NCI-H69 (cell line): ENCODE measurements at regions not wholly inside any gene's neighbourhood (a gene's known extent, or its start where the extent isn't known, plus 50 kb on each side); places are given as distances from the start of the nearest gene placed in this dataset.
"Not testable (repeated sequence)": the region's sequence is repeated elsewhere in the genome, so short reads cannot be mapped to it uniquely, and the experiment has no call there.

Source experiments
- DNase-seq: peaks from one replicate; lab custom pipeline; 2025; lab: John Stamatoyannopoulos, UW

- no peak for DNase-seq
Measured at GRCh38 chr2:198304859-198305258, 500.5 kb downstream of the PLCL1 start.

- no peak for DNase-seq
Measured at GRCh38 chr2:198297350-198297749, 493.0 kb downstream of the PLCL1 start.

- DNase-seq, result peak; percentile 69
Measured at GRCh38 chr2:198296665-198297308, 492.4 kb downstream of the PLCL1 start.

DNA sequence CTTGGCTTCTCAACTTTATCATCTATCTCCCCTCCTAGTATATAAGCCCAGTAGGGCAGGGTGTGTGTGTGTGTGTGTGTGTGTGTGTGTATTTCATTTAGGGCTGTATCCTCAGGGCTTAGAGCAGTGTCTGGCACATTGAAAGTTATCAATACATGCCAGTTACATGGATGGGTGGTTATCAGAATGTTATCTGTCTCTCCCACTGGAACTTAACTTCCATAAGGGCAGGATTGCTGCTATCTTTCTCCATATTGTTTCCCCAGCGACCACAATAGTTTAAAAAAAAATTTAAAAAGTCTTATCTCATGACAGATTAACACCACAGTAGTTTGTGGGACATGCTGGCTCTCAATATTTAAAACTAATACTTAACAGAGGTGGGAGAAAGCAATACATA, 488.9 kb downstream of the PLCL1 start:
- DNase-seq, result no peak

DNA sequence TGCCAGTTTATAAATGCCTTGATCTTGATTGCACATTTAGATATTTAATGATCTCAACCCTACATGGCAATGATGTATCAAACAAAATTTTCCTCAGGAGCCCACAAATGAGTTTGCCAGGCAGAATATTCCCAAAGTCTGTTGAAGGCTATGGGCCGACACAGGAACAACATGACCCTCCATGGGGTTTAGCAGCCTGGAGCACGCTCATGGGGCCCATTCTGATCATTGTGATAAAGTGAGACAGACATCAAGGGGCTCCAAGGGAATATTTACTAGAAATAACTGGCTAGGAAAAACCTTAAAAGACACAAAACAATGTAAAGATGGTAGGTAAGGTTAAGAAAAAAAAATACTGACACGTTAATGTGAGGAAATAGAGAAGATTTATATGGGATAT, 485.4 kb downstream of the PLCL1 start:
- no peak for DNase-seq

DNA sequence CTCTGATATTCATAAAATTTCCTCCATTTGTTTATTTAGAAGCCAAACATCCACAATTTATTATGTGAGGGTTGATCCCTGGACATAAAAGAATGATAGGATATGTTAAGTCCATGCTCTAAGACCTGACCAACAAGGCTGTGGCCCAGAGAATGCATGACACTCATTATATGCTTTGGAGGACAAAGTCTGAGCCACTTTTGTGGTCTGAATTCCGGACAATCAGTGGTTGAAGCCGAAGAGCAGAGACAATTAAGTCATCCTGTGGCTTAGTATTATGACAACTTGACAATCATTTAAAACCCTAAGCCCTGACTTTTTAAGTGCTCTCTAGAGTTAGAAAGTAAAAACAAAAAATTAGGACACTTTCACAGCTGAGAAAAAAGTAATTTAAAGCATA, 483.3 kb downstream of the PLCL1 start:
- DNase-seq, result no peak

DNA sequence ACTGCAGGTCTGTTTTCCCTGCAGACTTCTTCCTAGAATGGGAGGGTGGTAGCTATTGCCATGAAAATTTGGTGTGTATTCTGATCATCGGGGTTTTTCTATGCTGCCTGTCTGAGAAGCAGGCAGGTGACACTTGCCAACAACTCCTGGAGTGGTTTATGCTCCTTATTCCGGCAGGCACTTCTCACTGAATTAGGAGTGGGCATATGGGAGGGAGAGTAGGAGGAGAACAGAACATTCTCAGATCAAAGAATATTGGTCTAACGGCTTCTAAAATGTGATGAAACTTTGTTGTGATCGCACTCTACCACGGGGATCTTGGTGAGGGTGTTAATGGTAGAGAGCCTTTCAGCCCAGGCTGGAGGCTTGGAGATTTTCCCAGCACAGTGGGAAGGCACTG, 480.8 kb downstream of the PLCL1 start:
- DNase-seq, result no peak

DNA sequence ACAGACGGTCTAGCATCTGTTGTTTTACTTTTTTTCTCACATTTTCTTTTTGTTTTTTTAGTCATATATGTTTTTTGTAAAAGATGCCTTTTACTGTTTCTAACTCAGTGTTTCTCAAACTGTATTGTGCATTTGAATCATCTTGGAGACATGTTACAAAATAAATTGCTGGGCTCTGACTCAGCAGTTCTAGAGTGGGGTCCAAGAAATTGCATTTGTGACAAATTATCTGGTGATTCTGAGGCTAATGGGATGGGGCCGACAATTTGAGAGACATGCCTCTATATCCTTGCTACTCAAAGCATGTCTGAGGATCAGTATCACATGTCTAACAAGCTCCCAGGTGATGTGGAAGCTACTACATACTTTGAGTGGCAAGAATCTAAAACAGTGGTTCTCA, 478.8 kb downstream of the PLCL1 start:
- no peak for DNase-seq

DNA sequence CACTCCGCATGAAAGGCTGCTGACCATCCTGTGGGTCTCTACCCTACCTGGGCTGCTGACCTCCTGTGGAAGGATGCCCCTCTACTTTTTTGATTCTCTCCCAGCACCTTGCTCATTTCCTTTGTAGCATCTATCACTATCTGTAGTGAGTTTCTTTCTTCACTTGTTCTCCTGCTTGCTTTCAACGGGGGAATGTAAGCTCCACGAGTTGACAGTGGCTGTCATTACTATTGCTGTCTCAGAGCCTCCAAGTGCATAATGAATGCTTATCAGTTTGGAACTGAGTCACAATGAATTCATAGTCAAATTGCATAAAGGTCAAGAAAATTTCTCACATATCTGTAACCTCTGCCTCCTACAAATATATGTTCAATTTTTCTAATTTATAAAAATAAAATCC, 477.7 kb downstream of the PLCL1 start:
- no peak for DNase-seq

GRCh38 chr2:198280145-198280544, 475.8 kb downstream of the PLCL1 start:
- no peak for DNase-seq

DNA sequence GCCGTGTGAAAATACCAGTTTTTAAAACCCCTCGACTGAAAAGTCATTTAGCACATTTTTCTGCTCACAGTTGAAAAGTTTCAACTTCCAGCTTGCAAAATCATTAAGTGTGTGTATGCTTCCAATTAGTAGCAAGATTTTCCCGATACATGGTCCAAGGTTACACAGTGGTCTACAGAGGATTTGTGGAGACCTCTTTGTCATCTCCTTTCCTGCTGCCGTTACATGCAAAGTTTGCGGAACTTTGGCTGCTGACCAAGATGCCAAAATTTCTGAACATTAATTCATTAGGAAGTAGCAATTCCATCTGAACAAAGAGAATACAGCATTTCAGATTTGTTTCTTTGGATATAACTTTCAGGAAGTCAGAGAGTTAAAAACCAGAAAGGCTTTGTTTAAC, 474.6 kb downstream of the PLCL1 start:
- DNase-seq, result no peak

GRCh38 chr2:198277181-198277580, 472.8 kb downstream of the PLCL1 start:
- DNase-seq, result no peak

DNA sequence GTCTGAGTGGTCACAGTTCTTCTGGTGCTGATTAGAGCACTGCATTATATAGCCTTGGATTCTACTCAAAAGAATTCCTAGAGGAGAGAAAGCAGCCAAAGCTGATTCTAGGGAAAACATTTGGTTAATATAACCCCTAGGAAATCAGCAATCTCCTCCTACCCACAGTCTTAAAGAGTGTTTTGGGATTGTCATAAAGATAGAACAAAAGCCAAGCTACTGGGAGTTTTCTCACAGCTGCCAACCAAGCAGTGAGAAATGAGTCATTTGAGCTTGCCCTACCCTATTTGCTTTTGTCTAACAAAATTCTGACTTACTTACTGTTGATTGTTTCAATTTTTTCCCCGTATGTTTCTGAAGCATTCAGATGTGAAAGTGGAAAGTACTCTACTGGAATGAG, 469.3 kb downstream of the PLCL1 start:
- DNase-seq, result peak; percentile 13

GRCh38 chr2:198270157-198270556, 465.8 kb downstream of the PLCL1 start:
- not testable (repeated sequence) for DNase-seq

GRCh38 chr2:198268519-198268918, 464.1 kb downstream of the PLCL1 start:
- DNase-seq, result no peak

GRCh38 chr2:198259496-198259895, 455.1 kb downstream of the PLCL1 start:
- no peak for DNase-seq

- no peak for DNase-seq
Measured at GRCh38 chr2:198254536-198255090, 450.2 kb downstream of the PLCL1 start.

DNA sequence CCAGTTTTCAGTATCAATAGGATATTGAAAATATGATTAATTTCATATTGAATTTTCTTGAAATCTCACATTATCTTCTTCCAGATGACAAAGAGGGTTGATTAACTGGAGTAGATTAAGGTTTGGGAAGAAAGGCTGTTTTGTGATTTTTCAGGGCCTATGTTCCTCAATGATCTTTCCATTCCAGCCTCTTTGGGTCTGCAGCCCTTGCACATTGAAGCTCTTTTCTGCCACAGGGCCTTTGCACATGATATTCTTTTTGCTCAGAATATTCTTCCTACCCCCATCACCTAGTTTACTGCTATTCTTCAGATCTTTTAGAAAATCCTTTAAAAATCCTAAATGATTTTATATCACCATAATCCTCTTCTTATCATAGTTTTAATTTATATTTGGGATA, 449.6 kb downstream of the PLCL1 start:
- DNase-seq, result no peak

DNA sequence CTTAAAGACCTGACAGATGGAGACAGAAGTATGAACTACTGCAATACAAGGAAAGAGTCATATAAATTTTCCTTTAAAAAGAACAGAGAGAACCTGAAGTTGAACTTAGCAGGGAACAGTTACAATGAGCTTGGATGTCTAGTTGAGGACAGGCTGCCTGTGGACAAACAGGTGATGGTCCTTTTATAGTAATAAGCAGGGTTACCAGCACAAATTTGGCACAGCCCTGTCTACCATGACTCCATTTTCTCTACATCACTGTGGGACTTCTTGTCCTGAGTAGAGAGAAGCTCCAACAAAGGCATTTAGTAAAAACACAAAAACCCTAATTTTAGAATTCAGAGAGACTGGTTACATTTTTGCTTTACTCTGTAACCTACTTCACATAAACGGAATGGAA, 448.1 kb downstream of the PLCL1 start:
- DNase-seq, result no peak

DNA sequence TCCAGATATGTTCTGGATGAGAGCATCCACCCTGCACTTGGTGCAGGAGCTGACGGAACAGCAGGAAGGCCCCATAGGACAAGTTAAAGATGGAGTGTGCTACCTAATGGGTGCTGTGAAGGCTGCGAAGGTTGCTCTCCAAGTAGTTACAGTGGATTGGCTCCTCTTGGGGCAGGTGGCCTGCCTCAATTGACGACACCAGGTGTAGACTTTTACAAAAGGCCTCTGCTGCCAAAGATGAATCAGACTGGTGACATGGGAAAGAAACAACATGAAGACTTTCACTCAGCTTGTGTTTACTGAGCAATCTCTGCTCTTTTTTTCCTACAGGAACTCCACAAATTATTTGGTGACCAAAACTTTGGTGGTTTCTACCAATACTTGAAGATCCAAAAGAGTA, 437.7 kb downstream of the PLCL1 start:
- no peak for DNase-seq

GRCh38 chr2:198238429-198238828, 434.0 kb downstream of the PLCL1 start:
- no peak for DNase-seq

DNA sequence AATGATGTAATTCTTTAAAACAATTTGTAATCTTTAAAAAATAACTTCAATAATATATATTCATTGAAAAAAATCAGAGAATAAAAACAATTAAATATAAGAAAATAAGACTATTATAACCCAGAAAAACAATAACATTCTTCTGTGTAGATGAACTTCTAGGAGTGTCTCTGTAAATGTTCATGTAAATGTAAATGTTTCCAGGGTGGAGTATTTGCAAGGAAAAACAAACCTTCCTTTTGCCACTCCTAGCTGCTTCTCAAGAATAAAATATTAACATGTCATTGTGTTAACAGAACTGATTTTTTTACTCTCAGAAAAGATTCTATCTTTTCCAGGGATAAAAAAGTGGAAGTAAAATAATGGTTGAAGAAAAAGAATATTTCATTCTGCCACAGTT, 431.9 kb downstream of the PLCL1 start:
- DNase-seq, result no peak

GRCh38 chr2:198232281-198232680, 427.9 kb downstream of the PLCL1 start:
- no peak for DNase-seq

GRCh38 chr2:198231562-198231961, 427.2 kb downstream of the PLCL1 start:
- no peak for DNase-seq
